HG03378 (cell line): ENCODE measurements at regions not wholly inside any gene's neighbourhood (a gene's known extent, or its start where the extent isn't known, plus 50 kb on each side); places are given as distances from the start of the nearest gene placed in this dataset.

Experiments used
- ATAC-seq: cut with Tn5 transposase; IDR thresholded peaks from one replicate; pipeline ENCODE4 v1.9.1; 2021; ENCODE audit warnings: mild to moderate bottlenecking, moderate library complexity; ENCODE audit not compliant: unreplicated experiment

GRCh38 chr20:11118802-11119380, 445.1 kb upstream of the JAG1 start:
- ATAC-seq, result no peak

GRCh38 chr20:11119573-11119972, 445.8 kb upstream of the JAG1 start:
- no peak for ATAC-seq

GRCh38 chr20:11120431-11120830, 446.6 kb upstream of the JAG1 start:
- ATAC-seq, result no peak

- no peak for ATAC-seq
Observed at GRCh38 chr20:11124849-11125505, 451.2 kb upstream of the JAG1 start.

- no peak for ATAC-seq
Observed at GRCh38 chr20:11128220-11128718, 454.5 kb upstream of the JAG1 start.

GRCh38 chr20:11128721-11129120, 454.9 kb upstream of the JAG1 start:
- no peak for ATAC-seq

- ATAC-seq, result no peak
Observed at GRCh38 chr20:11130554-11131166, 456.9 kb upstream of the JAG1 start.

GRCh38 chr20:11132819-11133415, 459.1 kb upstream of the JAG1 start:
- no peak for ATAC-seq

GRCh38 chr20:11136691-11137090, 462.9 kb upstream of the JAG1 start:
- ATAC-seq, result no peak

- no peak for ATAC-seq
Observed at GRCh38 chr20:11137688-11138087, 463.9 kb upstream of the JAG1 start.

GRCh38 chr20:11140359-11140758, 466.6 kb upstream of the JAG1 start:
- ATAC-seq, result no peak

GRCh38 chr20:11143481-11143880, 469.7 kb upstream of the JAG1 start:
- ATAC-seq, result no peak

- no peak for ATAC-seq
Observed at GRCh38 chr20:11144114-11144950, 470.5 kb upstream of the JAG1 start.

GRCh38 chr20:11145616-11146015, 471.8 kb upstream of the JAG1 start:
- no peak for ATAC-seq

- no peak for ATAC-seq
Observed at GRCh38 chr20:11153819-11154218, 480.0 kb upstream of the JAG1 start.

- no peak for ATAC-seq
Observed at GRCh38 chr20:11155156-11155756, 481.5 kb upstream of the JAG1 start.

- ATAC-seq, result no peak
Observed at GRCh38 chr20:11156922-11157321, 483.1 kb upstream of the JAG1 start.

GRCh38 chr20:11158146-11158545, 484.3 kb upstream of the JAG1 start:
- ATAC-seq, result no peak

- no peak for ATAC-seq
Observed at GRCh38 chr20:11158589-11158988, 484.8 kb upstream of the JAG1 start.

GRCh38 chr20:11159728-11160127, 485.9 kb upstream of the JAG1 start:
- no peak for ATAC-seq
